Liver (tissue), 8 donors: ENCODE measurements at regions not wholly inside any gene's neighbourhood (a gene's known extent, or its start where the extent isn't known, plus 50 kb on each side); places are given as distances from the start of the nearest gene placed in this dataset.

ENCODE experiments used
- DNase-seq: peaks from one replicate; pipeline ENCODE4 v3.0.0-alpha.2; 2017; ENCODE audit warnings: low spot score
- H3K27ac ChIP-seq, 2 donors: one replicate each; pipeline ENCODE4 v1.7.0; 2013; ENCODE audit warnings: inconsistent platforms in 2 of 2, low read length in 2 of 2, control low read depth in 1 of 2, low read depth in 1 of 2, mild to moderate bottlenecking in 1 of 2
- H3K27me3 ChIP-seq, 4 donors: one replicate each; pipeline versions ENCODE4 v1.6.1 to v1.7.0; 2013; ENCODE audit warnings: low read length in 3 of 4, inconsistent platforms in 1 of 4, mild to moderate bottlenecking in 1 of 4, moderate library complexity in 1 of 4; ENCODE audit not compliant: control insufficient read depth in 4 of 4, insufficient read depth in 4 of 4
- H3K36me3 ChIP-seq, 4 donors: one replicate each; pipeline versions ENCODE4 v1.6.1 to v1.7.0; 2013; ENCODE audit warnings: low read length in 3 of 4, mild to moderate bottlenecking in 3 of 4, low read depth in 1 of 4, moderate library complexity in 1 of 4; ENCODE audit not compliant: control insufficient read depth in 4 of 4, insufficient read depth in 3 of 4
- H3K4me1 ChIP-seq, 4 donors: one replicate each; pipeline versions ENCODE4 v1.6.1 to v1.7.0; 2013; ENCODE audit warnings: low read length in 3 of 4, mild to moderate bottlenecking in 3 of 4, moderate library complexity in 1 of 4; ENCODE audit not compliant: control insufficient read depth in 4 of 4, insufficient read depth in 4 of 4
- H3K4me3 ChIP-seq, 3 donors: one replicate each; pipeline versions ENCODE4 v1.6.1 to v1.7.0; 2013; ENCODE audit warnings: low read length in 3 of 3, control low read depth in 1 of 3, low read depth in 1 of 3, mild to moderate bottlenecking in 1 of 3
- H3K9ac ChIP-seq, 2 donors: one replicate each; pipeline ENCODE4 v1.7.0; 2013; ENCODE audit warnings: low read length in 2 of 2, mild to moderate bottlenecking in 2 of 2, moderate library complexity in 2 of 2, control low read depth in 1 of 2, low read depth in 1 of 2
- H3K9me3 ChIP-seq, 4 donors: one replicate each; pipeline versions ENCODE4 v1.6.1 to v1.7.0; 2013; ENCODE audit warnings: low read length in 3 of 4; ENCODE audit not compliant: control insufficient read depth in 4 of 4
- EGR1 ChIP-seq, 2 donors: IDR thresholded peaks; 2 replicates each; pipeline ENCODE4 v1.6.1; 2016 to 2018; ENCODE audit warnings: antibody characterized with exemption in 2 of 2, low read depth in 2 of 2
- FOXA1 ChIP-seq: IDR thresholded peaks from 2 replicates; pipeline ENCODE4 v1.6.1; 2016; ENCODE audit warnings: antibody characterized with exemption
- FOXA2 ChIP-seq: IDR thresholded peaks from 2 replicates; pipeline ENCODE4 v1.6.1; 2016; ENCODE audit warnings: antibody characterized with exemption
- HNF4A ChIP-seq, 2 donors: conservative IDR thresholded peaks; 2 replicates each; pipeline ENCODE4 v1.6.1; 2016; ENCODE audit warnings: antibody characterized with exemption in 2 of 2, mild to moderate bottlenecking in 2 of 2
- HNF4G ChIP-seq: IDR thresholded peaks from 2 replicates; pipeline ENCODE4 v1.6.1; 2016; ENCODE audit warnings: antibody characterized with exemption
- JUND ChIP-seq, 2 donors: IDR thresholded peaks; 2 replicates each; pipeline ENCODE4 v1.6.1; 2016; ENCODE audit warnings: antibody characterized with exemption in 2 of 2
- NR2F2 ChIP-seq: IDR thresholded peaks from 2 replicates; pipeline ENCODE4 v1.6.1; 2016; ENCODE audit warnings: antibody characterized with exemption
- RAD21 ChIP-seq, 2 donors: IDR thresholded peaks; 2 replicates each; pipeline ENCODE4 v1.6.1; 2016; ENCODE audit warnings: antibody characterized with exemption in 2 of 2, mild to moderate bottlenecking in 2 of 2
- RXRA ChIP-seq, 2 donors: IDR thresholded peaks; 2 replicates each; pipeline ENCODE4 v1.6.1; 2017 to 2018; ENCODE audit warnings: antibody characterized with exemption in 2 of 2, mild to moderate bottlenecking in 1 of 2
- SP1 ChIP-seq: IDR thresholded peaks from 2 replicates; pipeline ENCODE4 v1.6.1; 2018; ENCODE audit warnings: antibody characterized with exemption, mild to moderate bottlenecking
- TAF1 ChIP-seq: conservative IDR thresholded peaks from 2 replicates; pipeline ENCODE4 v1.6.1; 2016; ENCODE audit warnings: antibody characterized with exemption, mild to moderate bottlenecking
- YY1 ChIP-seq: IDR thresholded peaks from 2 replicates; pipeline ENCODE4 v1.6.1; 2016; ENCODE audit warnings: antibody characterized with exemption, mild to moderate bottlenecking
- WGBS: extraction: QIAGEN DNeasy Blood & Tissue Kit; methylation state at CpG from one replicate; pipeline ENCODE4 v1.1.7; 2013; 5-methylcytosine and 5-hydroxymethylcytosine counted together
- TF ChIP-seq, protein P1 (sequence below): IDR thresholded peaks from 2 replicates; pipeline ENCODE4 v1.6.1; 2016; ENCODE audit warnings: antibody characterized with exemption
- TF ChIP-seq, protein P2 (sequence below): IDR thresholded peaks from 2 replicates; pipeline ENCODE4 v1.6.1; 2016; ENCODE audit warnings: antibody characterized with exemption
- TF ChIP-seq, protein P3 (sequence below): fragments of 150-350 bp; IDR thresholded peaks from 2 replicates; pipeline ENCODE4 v1.5.1; 2017; ENCODE audit warnings: improper control_type of control experiment, low read depth, low read length; ENCODE audit not compliant: missing input control
- TF ChIP-seq, protein P4 (sequence below): IDR thresholded peaks from 2 replicates; pipeline ENCODE4 v1.6.1; 2016; ENCODE audit warnings: antibody characterized with exemption, mild to moderate bottlenecking
- TF ChIP-seq, protein P5 (sequence below): IDR thresholded peaks from 2 replicates; pipeline ENCODE4 v1.6.1; 2016; ENCODE audit warnings: antibody characterized with exemption
- donor health status: healthy.
- donor health status: healthy.
- donor health status: healthy.
- donor health status: healthy.
- donor health status: healthy.

DNA sequence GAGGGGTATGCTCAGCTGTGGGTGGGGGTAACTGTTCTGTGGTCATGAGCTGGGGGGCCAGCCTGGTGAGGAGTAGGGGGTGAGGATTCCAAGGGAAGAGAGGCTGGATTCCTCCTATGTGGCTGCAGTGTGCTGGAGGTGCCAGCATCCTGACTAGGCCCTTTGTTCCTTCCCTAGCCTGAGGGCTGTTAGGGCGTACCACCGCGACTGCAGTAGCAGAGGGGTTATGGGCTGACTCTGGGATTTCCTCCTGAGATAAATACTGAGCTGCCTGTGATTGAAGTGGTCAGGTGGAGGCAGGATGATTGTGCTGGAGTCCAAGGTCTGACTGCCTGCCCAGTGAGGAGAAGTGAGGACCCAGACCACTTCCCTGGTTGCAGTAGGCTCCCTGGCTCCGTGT lies 205.3 kb downstream of the ADGRG6 start:
- H3K36me3 ChIP-seq = no peaks in the 10 kb centered on the region
- DNase-seq = no peak
- no peaks in the 10 kb centered on the region for H3K4me1 ChIP-seq
- TF ChIP-seq FOXA1 (no peak), RAD21 (IDR thresholded peaks at IDR 0.05) (no peak), SP1 (no peak), YY1 (no peak), TAF1 (no peak), NR2F2 (no peak), JUND (IDR thresholded peaks at IDR 0.05) (no peak), HNF4G (no peak), RXRA (IDR thresholded peaks at IDR 0.05) (no peak), EGR1 (IDR thresholded peaks at IDR 0.05; ENCODE audit: low read depth in 2 of 2) (no peak), FOXA2 (no peak)
- TF ChIP-seq, protein P1, sequence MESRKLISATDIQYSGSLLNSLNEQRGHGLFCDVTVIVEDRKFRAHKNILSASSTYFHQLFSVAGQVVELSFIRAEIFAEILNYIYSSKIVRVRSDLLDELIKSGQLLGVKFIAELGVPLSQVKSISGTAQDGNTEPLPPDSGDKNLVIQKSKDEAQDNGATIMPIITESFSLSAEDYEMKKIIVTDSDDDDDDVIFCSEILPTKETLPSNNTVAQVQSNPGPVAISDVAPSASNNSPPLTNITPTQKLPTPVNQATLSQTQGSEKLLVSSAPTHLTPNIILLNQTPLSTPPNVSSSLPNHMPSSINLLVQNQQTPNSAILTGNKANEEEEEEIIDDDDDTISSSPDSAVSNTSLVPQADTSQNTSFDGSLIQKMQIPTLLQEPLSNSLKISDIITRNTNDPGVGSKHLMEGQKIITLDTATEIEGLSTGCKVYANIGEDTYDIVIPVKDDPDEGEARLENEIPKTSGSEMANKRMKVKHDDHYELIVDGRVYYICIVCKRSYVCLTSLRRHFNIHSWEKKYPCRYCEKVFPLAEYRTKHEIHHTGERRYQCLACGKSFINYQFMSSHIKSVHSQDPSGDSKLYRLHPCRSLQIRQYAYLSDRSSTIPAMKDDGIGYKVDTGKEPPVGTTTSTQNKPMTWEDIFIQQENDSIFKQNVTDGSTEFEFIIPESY = no peak
- TF ChIP-seq, protein P2, sequence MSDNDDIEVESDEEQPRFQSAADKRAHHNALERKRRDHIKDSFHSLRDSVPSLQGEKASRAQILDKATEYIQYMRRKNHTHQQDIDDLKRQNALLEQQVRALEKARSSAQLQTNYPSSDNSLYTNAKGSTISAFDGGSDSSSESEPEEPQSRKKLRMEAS = no peak
- TF ChIP-seq, protein P3, sequence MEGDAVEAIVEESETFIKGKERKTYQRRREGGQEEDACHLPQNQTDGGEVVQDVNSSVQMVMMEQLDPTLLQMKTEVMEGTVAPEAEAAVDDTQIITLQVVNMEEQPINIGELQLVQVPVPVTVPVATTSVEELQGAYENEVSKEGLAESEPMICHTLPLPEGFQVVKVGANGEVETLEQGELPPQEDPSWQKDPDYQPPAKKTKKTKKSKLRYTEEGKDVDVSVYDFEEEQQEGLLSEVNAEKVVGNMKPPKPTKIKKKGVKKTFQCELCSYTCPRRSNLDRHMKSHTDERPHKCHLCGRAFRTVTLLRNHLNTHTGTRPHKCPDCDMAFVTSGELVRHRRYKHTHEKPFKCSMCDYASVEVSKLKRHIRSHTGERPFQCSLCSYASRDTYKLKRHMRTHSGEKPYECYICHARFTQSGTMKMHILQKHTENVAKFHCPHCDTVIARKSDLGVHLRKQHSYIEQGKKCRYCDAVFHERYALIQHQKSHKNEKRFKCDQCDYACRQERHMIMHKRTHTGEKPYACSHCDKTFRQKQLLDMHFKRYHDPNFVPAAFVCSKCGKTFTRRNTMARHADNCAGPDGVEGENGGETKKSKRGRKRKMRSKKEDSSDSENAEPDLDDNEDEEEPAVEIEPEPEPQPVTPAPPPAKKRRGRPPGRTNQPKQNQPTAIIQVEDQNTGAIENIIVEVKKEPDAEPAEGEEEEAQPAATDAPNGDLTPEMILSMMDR = no peak
- TF ChIP-seq, protein P4, sequence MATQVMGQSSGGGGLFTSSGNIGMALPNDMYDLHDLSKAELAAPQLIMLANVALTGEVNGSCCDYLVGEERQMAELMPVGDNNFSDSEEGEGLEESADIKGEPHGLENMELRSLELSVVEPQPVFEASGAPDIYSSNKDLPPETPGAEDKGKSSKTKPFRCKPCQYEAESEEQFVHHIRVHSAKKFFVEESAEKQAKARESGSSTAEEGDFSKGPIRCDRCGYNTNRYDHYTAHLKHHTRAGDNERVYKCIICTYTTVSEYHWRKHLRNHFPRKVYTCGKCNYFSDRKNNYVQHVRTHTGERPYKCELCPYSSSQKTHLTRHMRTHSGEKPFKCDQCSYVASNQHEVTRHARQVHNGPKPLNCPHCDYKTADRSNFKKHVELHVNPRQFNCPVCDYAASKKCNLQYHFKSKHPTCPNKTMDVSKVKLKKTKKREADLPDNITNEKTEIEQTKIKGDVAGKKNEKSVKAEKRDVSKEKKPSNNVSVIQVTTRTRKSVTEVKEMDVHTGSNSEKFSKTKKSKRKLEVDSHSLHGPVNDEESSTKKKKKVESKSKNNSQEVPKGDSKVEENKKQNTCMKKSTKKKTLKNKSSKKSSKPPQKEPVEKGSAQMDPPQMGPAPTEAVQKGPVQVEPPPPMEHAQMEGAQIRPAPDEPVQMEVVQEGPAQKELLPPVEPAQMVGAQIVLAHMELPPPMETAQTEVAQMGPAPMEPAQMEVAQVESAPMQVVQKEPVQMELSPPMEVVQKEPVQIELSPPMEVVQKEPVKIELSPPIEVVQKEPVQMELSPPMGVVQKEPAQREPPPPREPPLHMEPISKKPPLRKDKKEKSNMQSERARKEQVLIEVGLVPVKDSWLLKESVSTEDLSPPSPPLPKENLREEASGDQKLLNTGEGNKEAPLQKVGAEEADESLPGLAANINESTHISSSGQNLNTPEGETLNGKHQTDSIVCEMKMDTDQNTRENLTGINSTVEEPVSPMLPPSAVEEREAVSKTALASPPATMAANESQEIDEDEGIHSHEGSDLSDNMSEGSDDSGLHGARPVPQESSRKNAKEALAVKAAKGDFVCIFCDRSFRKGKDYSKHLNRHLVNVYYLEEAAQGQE = no peak
- 90% methylated on average over 4 of the region's 4 CpGs for WGBS
- H3K9ac ChIP-seq = no peak overlapping the region
- H3K4me3 ChIP-seq = no peak overlapping the region
- peaks cover 0 to 13% (median 2%) of the 10 kb centered on the region in 4 donors for H3K9me3 ChIP-seq
- H3K27me3 ChIP-seq = peaks cover 0 to 6% (median 0%) of the 10 kb centered on the region in 4 donors
- no peak overlapping the region for H3K27ac ChIP-seq

DNA sequence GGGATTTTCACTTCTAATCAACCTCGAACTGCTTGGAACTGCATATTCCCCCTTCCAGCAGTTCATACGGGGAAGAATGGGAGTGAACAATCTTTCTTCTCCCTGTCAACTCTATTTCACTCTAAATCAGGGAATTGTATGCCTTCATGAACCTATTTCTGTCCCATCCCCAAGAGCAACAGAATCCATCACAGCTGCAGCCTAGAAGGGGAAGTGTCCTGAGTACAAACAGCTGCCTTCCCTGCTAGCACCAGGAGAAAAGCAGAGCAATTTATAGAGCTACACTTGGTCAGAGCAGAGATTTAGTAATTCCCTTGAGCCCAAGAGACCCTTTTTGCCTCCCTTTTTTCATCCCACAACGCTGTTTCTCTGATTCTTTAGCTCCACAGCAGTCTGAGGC lies 208.4 kb downstream of the ADGRG6 start:
- Histone ChIP-seq H3K36me3 (no peaks in the 10 kb centered on the region), H3K4me1 (no peaks in the 10 kb centered on the region), H3K27ac (no peak overlapping the region), H3K27me3 (peaks cover 0 to 6% (median 0%) of the 10 kb centered on the region in 4 donors), H3K9ac (no peak overlapping the region), H3K4me3 (no peak overlapping the region), H3K9me3 (peaks cover 0 to 8% (median 0%) of the 10 kb centered on the region in 4 donors)
- DNase-seq = no peak
- 66% methylated on average over 3 of the region's 3 CpGs for WGBS
- TF ChIP-seq HNF4G (no peak), RXRA (IDR thresholded peaks at IDR 0.05) (no peak), HNF4A (conservative IDR thresholded peaks at IDR 0.05) (no peak), NR2F2 (no peak), RAD21 (IDR thresholded peaks at IDR 0.05) (no peak)
- TF ChIP-seq, protein P3 = no peak
- TF ChIP-seq, protein P1 = no peak
- TF ChIP-seq, protein P5, sequence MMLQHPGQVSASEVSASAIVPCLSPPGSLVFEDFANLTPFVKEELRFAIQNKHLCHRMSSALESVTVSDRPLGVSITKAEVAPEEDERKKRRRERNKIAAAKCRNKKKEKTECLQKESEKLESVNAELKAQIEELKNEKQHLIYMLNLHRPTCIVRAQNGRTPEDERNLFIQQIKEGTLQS = no peak
- TF ChIP-seq, protein P4 = no peak
